Left ventricle myocardium inferior (tissue), 1 donor: ENCODE measurements at regions not wholly inside any gene's neighbourhood (a gene's known extent, or its start where the extent isn't known, plus 50 kb on each side); places are given as distances from the start of the nearest gene placed in this dataset.

Experiments used
- DNase-seq: peaks from one replicate; pipeline ENCODE4 v3.0.0-alpha.2; 2020
- H3K27ac ChIP-seq: fragments of 200-600 bp; replicated peaks from 2 replicates; pipeline ENCODE4 v1.8.0; 2021
- H3K27me3 ChIP-seq: fragments of 200-600 bp; 2 replicates; pipeline ENCODE4 v1.8.0; 2021; ENCODE audit warnings: low read depth
- H3K36me3 ChIP-seq: fragments of 200-600 bp; 2 replicates; pipeline ENCODE4 v1.8.0; 2021
- H3K4me1 ChIP-seq: fragments of 200-600 bp; 2 replicates; pipeline ENCODE4 v1.8.0; 2021
- H3K4me3 ChIP-seq: fragments of 200-600 bp; 2 replicates; pipeline ENCODE4 v1.8.0; 2021; ENCODE audit warnings: mild to moderate bottlenecking, moderate library complexity
- H3K9me3 ChIP-seq: fragments of 200-600 bp; replicated peaks from 2 replicates; pipeline ENCODE4 v1.8.0; 2021
- CTCF ChIP-seq: fragments of 200-600 bp; IDR thresholded peaks from 2 replicates; pipeline ENCODE4 v1.8.0; 2021; ENCODE audit warnings: antibody characterized with exemption, mild to moderate bottlenecking, borderline replicate concordance
- intact Hi-C: fragments of 100-400 bp; cut with micrococcal nuclease; formaldehyde crosslinking; loops from one replicate; pipeline ENCODE4 v1.11.0; 2022
- donor health status: DM: no; HTN: yes; CAD: no; lungs with severe emphysema.

- H3K27me3 ChIP-seq = no peaks in the 10 kb centered on the region
- no peaks in the 10 kb centered on the region for H3K36me3 ChIP-seq
- DNase-seq = no peak
- no peak for TF ChIP-seq CTCF
- no peak overlapping the region for H3K4me3 ChIP-seq
- H3K4me1 ChIP-seq = no peaks in the 10 kb centered on the region
- no peaks in the 10 kb centered on the region for H3K9me3 ChIP-seq
- H3K27ac ChIP-seq = no peak overlapping the region
- intact Hi-C loops = no loop called here
Observed at GRCh38 chr3:105177576-105177975, 189.1 kb upstream of the ALCAM start.

- no peaks in the 10 kb centered on the region for H3K27me3 ChIP-seq
- H3K27ac ChIP-seq = no peak overlapping the region
- no peak overlapping the region for H3K4me3 ChIP-seq
- no peak for TF ChIP-seq CTCF
- intact Hi-C loops = no loop called here
- no peak for DNase-seq
- no peaks in the 10 kb centered on the region for H3K4me1 ChIP-seq
- peaks cover 33% of the 10 kb centered on the region for H3K9me3 ChIP-seq
- H3K36me3 ChIP-seq = no peaks in the 10 kb centered on the region
Observed at GRCh38 chr3:105187344-105187743, 179.4 kb upstream of the ALCAM start.

- intact Hi-C loops = no loop called here
Observed at GRCh38 chr3:105195260-105195659, 171.4 kb upstream of the ALCAM start.

GRCh38 chr3:105197863-105198262, 168.8 kb upstream of the ALCAM start:
- no peak for TF ChIP-seq CTCF
- Histone ChIP-seq H3K4me3 (no peak overlapping the region), H3K27ac (no peak overlapping the region), H3K27me3 (no peaks in the 10 kb centered on the region), H3K4me1 (no peaks in the 10 kb centered on the region), H3K36me3 (no peaks in the 10 kb centered on the region), H3K9me3 (peaks cover 17% of the 10 kb centered on the region)
- intact Hi-C loops = no loop called here
- no peak for DNase-seq

More at GRCh38 chr3:105195260-105195659, 171.4 kb upstream of the ALCAM start:
- no peak overlapping the region for H3K4me3 ChIP-seq
- no peak for TF ChIP-seq CTCF
- no peaks in the 10 kb centered on the region for H3K36me3 ChIP-seq
- no peaks in the 10 kb centered on the region for H3K4me1 ChIP-seq
- no peaks in the 10 kb centered on the region for H3K27me3 ChIP-seq
- H3K27ac ChIP-seq = no peak overlapping the region
- no peak for DNase-seq
- H3K9me3 ChIP-seq = peaks cover 20% of the 10 kb centered on the region

- Histone ChIP-seq H3K27me3 (no peaks in the 10 kb centered on the region), H3K4me1 (no peaks in the 10 kb centered on the region), H3K4me3 (no peak overlapping the region), H3K27ac (no peak overlapping the region), H3K9me3 (peaks cover 22% of the 10 kb centered on the region), H3K36me3 (no peaks in the 10 kb centered on the region)
- DNase-seq = no peak
- no peak for TF ChIP-seq CTCF
- intact Hi-C loops = no loop called here
Observed at GRCh38 chr3:105199217-105199616, 167.5 kb upstream of the ALCAM start.

- Histone ChIP-seq H3K9me3 (peaks cover 5% of the 10 kb centered on the region), H3K27me3 (no peaks in the 10 kb centered on the region), H3K4me3 (no peak overlapping the region), H3K4me1 (no peaks in the 10 kb centered on the region), H3K27ac (no peak overlapping the region), H3K36me3 (no peaks in the 10 kb centered on the region)
- no peak for DNase-seq
- TF ChIP-seq CTCF = no peak
- intact Hi-C loops = no loop called here
Observed at GRCh38 chr3:105210141-105210540, 156.6 kb upstream of the ALCAM start.
